Mucosa of stomach (tissue), 1 donor: ENCODE measurements at regions not wholly inside any gene's neighbourhood (a gene's known extent, or its start where the extent isn't known, plus 50 kb on each side); places are given as distances from the start of the nearest gene placed in this dataset.

Experiments
- H3K27me3 ChIP-seq: one replicate; pipeline ENCODE4 v1.7.0; 2013; ENCODE audit warnings: mild to moderate bottlenecking, low read length; ENCODE audit not compliant: control insufficient read depth, insufficient read depth
- H3K36me3 ChIP-seq: one replicate; pipeline ENCODE4 v1.7.0; 2013; ENCODE audit warnings: low read length; ENCODE audit not compliant: control insufficient read depth, insufficient read depth
- H3K4me1 ChIP-seq: one replicate; pipeline ENCODE4 v1.7.0; 2013; ENCODE audit warnings: mild to moderate bottlenecking, low read length; ENCODE audit not compliant: control insufficient read depth, insufficient read depth
- H3K4me3 ChIP-seq: one replicate; pipeline ENCODE4 v1.7.0; 2013; ENCODE audit warnings: low read length
- H3K9ac ChIP-seq: one replicate; pipeline ENCODE4 v1.7.0; 2013; ENCODE audit warnings: mild to moderate bottlenecking, low read length, moderate library complexity
- H3K9me3 ChIP-seq: one replicate; pipeline ENCODE4 v1.7.0; 2013; ENCODE audit warnings: mild to moderate bottlenecking, low read length, moderate library complexity; ENCODE audit not compliant: control insufficient read depth
- donor health status: Pancreatic carcinoma.

- no peak overlapping the region for H3K9ac ChIP-seq
- no peak overlapping the region for H3K4me3 ChIP-seq
- H3K9me3 ChIP-seq, result peaks cover 5% of the 10 kb centered on the region
- peaks cover 18% of the 10 kb centered on the region for H3K36me3 ChIP-seq
- no peaks in the 10 kb centered on the region for H3K4me1 ChIP-seq
- no peaks in the 10 kb centered on the region for H3K27me3 ChIP-seq
Observed at GRCh38 chr12:124464830-124465229, 102.6 kb downstream of the NCOR2 start.

GRCh38 chr12:124464062-124464461 is 103.3 kb downstream of the NCOR2 start:
- Histone ChIP-seq H3K4me1 (no peaks in the 10 kb centered on the region), H3K4me3 (no peak overlapping the region), H3K9ac (no peak overlapping the region), H3K27me3 (no peaks in the 10 kb centered on the region), H3K36me3 (peaks cover 13% of the 10 kb centered on the region), H3K9me3 (peaks cover under 1% of the 10 kb centered on the region)

- no peak overlapping the region for H3K9ac ChIP-seq
Observed at GRCh38 chr12:124463341-124463921, 104.0 kb downstream of the NCOR2 start.

GRCh38 chr12:124462750-124463149 is 104.7 kb downstream of the NCOR2 start:
- Histone ChIP-seq H3K4me1 (peaks cover 5% of the 10 kb centered on the region), H3K27me3 (no peaks in the 10 kb centered on the region), H3K4me3 (no peak overlapping the region), H3K9me3 (no peaks in the 10 kb centered on the region), H3K36me3 (peaks cover 12% of the 10 kb centered on the region), H3K9ac (no peak overlapping the region)

More at GRCh38 chr12:124463341-124463921, 104.0 kb downstream of the NCOR2 start:
- H3K27me3 ChIP-seq, result no peaks in the 10 kb centered on the region
- H3K4me3 ChIP-seq, result no peak overlapping the region
- H3K36me3 ChIP-seq, result peaks cover 12% of the 10 kb centered on the region
- no peaks in the 10 kb centered on the region for H3K4me1 ChIP-seq
- H3K9me3 ChIP-seq, result no peaks in the 10 kb centered on the region

GRCh38 chr12:124461851-124462623 is 105.4 kb downstream of the NCOR2 start:
- H3K4me1 ChIP-seq, result peaks cover 6% of the 10 kb centered on the region
- no peaks in the 10 kb centered on the region for H3K9me3 ChIP-seq
- no peak overlapping the region for H3K9ac ChIP-seq
- no peaks in the 10 kb centered on the region for H3K27me3 ChIP-seq
- H3K4me3 ChIP-seq, result no peak overlapping the region
- H3K36me3 ChIP-seq, result peaks cover 12% of the 10 kb centered on the region

GRCh38 chr12:124461241-124461673 is 106.2 kb downstream of the NCOR2 start:
- peaks cover 12% of the 10 kb centered on the region for H3K36me3 ChIP-seq
- H3K4me3 ChIP-seq, result no peak overlapping the region
- H3K27me3 ChIP-seq, result no peaks in the 10 kb centered on the region
- no peak overlapping the region for H3K9ac ChIP-seq
- no peaks in the 10 kb centered on the region for H3K9me3 ChIP-seq
- peaks cover 6% of the 10 kb centered on the region for H3K4me1 ChIP-seq

GRCh38 chr12:124460771-124461170 is 106.6 kb downstream of the NCOR2 start:
- Histone ChIP-seq H3K27me3 (no peaks in the 10 kb centered on the region), H3K9me3 (no peaks in the 10 kb centered on the region), H3K4me3 (no peak overlapping the region), H3K36me3 (peaks cover 12% of the 10 kb centered on the region), H3K4me1 (peaks cover 6% of the 10 kb centered on the region), H3K9ac (no peak overlapping the region)

- no peak overlapping the region for H3K4me3 ChIP-seq
- peaks cover 6% of the 10 kb centered on the region for H3K4me1 ChIP-seq
- no peaks in the 10 kb centered on the region for H3K9me3 ChIP-seq
- peaks cover 8% of the 10 kb centered on the region for H3K36me3 ChIP-seq
- H3K27me3 ChIP-seq, result no peaks in the 10 kb centered on the region
- H3K9ac ChIP-seq, result no peak overlapping the region
Observed at GRCh38 chr12:124459852-124460645, 107.4 kb downstream of the NCOR2 start.

- H3K9ac ChIP-seq, result no peak overlapping the region
- peaks cover under 1% of the 10 kb centered on the region for H3K36me3 ChIP-seq
- no peaks in the 10 kb centered on the region for H3K27me3 ChIP-seq
- H3K4me1 ChIP-seq, result peaks cover 10% of the 10 kb centered on the region
- no peak overlapping the region for H3K4me3 ChIP-seq
- H3K9me3 ChIP-seq, result no peaks in the 10 kb centered on the region
Observed at GRCh38 chr12:124458992-124459851, 108.2 kb downstream of the NCOR2 start.

GRCh38 chr12:124458220-124458991 is 109.0 kb downstream of the NCOR2 start:
- peaks cover 18% of the 10 kb centered on the region for H3K4me1 ChIP-seq
- H3K4me3 ChIP-seq, result no peak overlapping the region
- no peaks in the 10 kb centered on the region for H3K9me3 ChIP-seq
- no peaks in the 10 kb centered on the region for H3K27me3 ChIP-seq
- H3K9ac ChIP-seq, result no peak overlapping the region
- no peaks in the 10 kb centered on the region for H3K36me3 ChIP-seq
